Psoas muscle (tissue), 7 donors: ENCODE measurements at regions not wholly inside any gene's neighbourhood (a gene's known extent, or its start where the extent isn't known, plus 50 kb on each side); places are given as distances from the start of the nearest gene placed in this dataset.

ENCODE experiments used
- ATAC-seq, 4 donors: fragments of 200-7000 bp; cut with Tn5 transposase; one replicate each; pipeline ENCODE4 v1.9.1; 2020; ENCODE audit warnings: moderate library complexity in 3 of 4, mild to moderate bottlenecking in 2 of 4
- DNase-seq, 2 donors: peaks; one replicate each; pipeline ENCODE4 v3.0.0-alpha.2; 2020
- H3K27ac ChIP-seq: fragments of 200-600 bp; one replicate; pipeline ENCODE4 v1.8.0; 2022
- H3K27me3 ChIP-seq, 3 donors: fragments of 200-600 bp in 1 of 3; one replicate each; pipeline versions ENCODE4 v1.6.1 to v1.8.0; 2013 to 2022; ENCODE audit warnings: low read length in 2 of 3, mild to moderate bottlenecking in 2 of 3, moderate library complexity in 1 of 3; ENCODE audit not compliant: insufficient read depth in 3 of 3
- H3K36me3 ChIP-seq, 2 donors: fragments of 200-600 bp in 1 of 2; one replicate each; pipeline versions ENCODE4 v1.6.1 to v1.8.0; 2013 to 2022; ENCODE audit warnings: low read depth in 1 of 2, mild to moderate bottlenecking in 1 of 2, moderate library complexity in 1 of 2; ENCODE audit not compliant: insufficient read depth in 1 of 2
- H3K4me1 ChIP-seq: fragments of 200-600 bp; one replicate; pipeline ENCODE4 v1.8.0; 2022
- H3K4me3 ChIP-seq: fragments of 200-600 bp; one replicate; pipeline ENCODE4 v1.8.0; 2022; ENCODE audit warnings: mild to moderate bottlenecking
- H3K9me3 ChIP-seq: fragments of 200-600 bp; one replicate; pipeline ENCODE4 v1.8.0; 2022
- CTCF ChIP-seq: fragments of 200-600 bp; IDR thresholded peaks from one replicate; pipeline ENCODE4 v1.8.0; 2022; ENCODE audit warnings: antibody characterized with exemption
- whole genome bisulfite sequencing, 3 donors: extraction: QIAGEN DNeasy Blood & Tissue Kit; methylation state at CpG; one replicate each; pipeline versions ENCODE4 v1.1.6 to v1.1.7; 2013; 5-methylcytosine and 5-hydroxymethylcytosine counted together
- intact Hi-C, 2 donors: fragments of 100-400 bp; cut with DNase I; formaldehyde crosslinking; loops; one replicate each; pipeline versions ENCODE4 v1.11.0 to v1.14.2; 2022
- donor health status: healthy with polysubstance abuse.
- donor health status: DM: no; HTN: no; CAD: no; lungs with moderate emphysema.
- donor health status: Bipolar disorder and iron deficiency.
- donor health status: healthy.
- donor health status: DM: yes; HTN: yes; CAD: no.
- donor health status: DM: no; HTN: no; CAD: no.
- donor health status: DM: yes; HTN: yes; CAD: no.

- ATAC-seq (no peak), DNase-seq (no peak)
- intact Hi-C loops = no loop called here
- no peak overlapping the region for H3K27ac ChIP-seq
- no peaks in the 10 kb centered on the region for H3K36me3 ChIP-seq
- H3K9me3 ChIP-seq = peaks cover 3% of the 10 kb centered on the region
- no peaks in the 10 kb centered on the region for H3K4me1 ChIP-seq
- no peak overlapping the region for H3K4me3 ChIP-seq
- 85 to 90% (median 86%) methylated on average over 5 of the region's 5 CpGs for WGBS, 3 donors
- H3K27me3 ChIP-seq = no peaks in the 10 kb centered on the region
- TF ChIP-seq CTCF = no peak
Observed at GRCh38 chr7:153503093-153503492, 549.1 kb upstream of the DPP6 start.

GRCh38 chr7:153504288-153505075 lies 547.7 kb upstream of the DPP6 start:
- H3K4me3 ChIP-seq = no peak overlapping the region
- intact Hi-C loops = no loop called here
- DNase-seq = no peak
- ATAC-seq = no peak
- TF ChIP-seq CTCF = no peak
- no peaks in the 10 kb centered on the region for H3K4me1 ChIP-seq
- H3K36me3 ChIP-seq = no peaks in the 10 kb centered on the region
- 80 to 81% (median 81%) methylated on average over 17 of the region's 17 CpGs for WGBS, 3 donors
- H3K27ac ChIP-seq = no peak overlapping the region
- peaks cover 3% of the 10 kb centered on the region for H3K9me3 ChIP-seq
- H3K27me3 ChIP-seq = no peaks in the 10 kb centered on the region

GRCh38 chr7:153507885-153508284 lies 544.3 kb upstream of the DPP6 start:
- TF ChIP-seq CTCF = no peak
- ATAC-seq = no peak

GRCh38 chr7:153509768-153510167 lies 542.4 kb upstream of the DPP6 start:
- H3K36me3 ChIP-seq = no peaks in the 10 kb centered on the region
- TF ChIP-seq CTCF = no peak

More at GRCh38 chr7:153507885-153508284, 544.3 kb upstream of the DPP6 start:
- DNase-seq = no peak
- no peaks in the 10 kb centered on the region for H3K27me3 ChIP-seq
- H3K27ac ChIP-seq = no peak overlapping the region
- H3K9me3 ChIP-seq = no peaks in the 10 kb centered on the region
- no peaks in the 10 kb centered on the region for H3K4me1 ChIP-seq
- H3K4me3 ChIP-seq = no peak overlapping the region
- intact Hi-C loops = no loop called here
- WGBS, 3 donors = 47 to 60% (median 52%) methylated on average over 4 of the region's 4 CpGs
- no peaks in the 10 kb centered on the region for H3K36me3 ChIP-seq

GRCh38 chr7:153510674-153511073 lies 541.5 kb upstream of the DPP6 start:
- DNase-seq = no peak
- no peak for TF ChIP-seq CTCF
- Histone ChIP-seq H3K4me3 (no peak overlapping the region), H3K36me3 (no peaks in the 10 kb centered on the region), H3K27me3 (no peaks in the 10 kb centered on the region), H3K9me3 (no peaks in the 10 kb centered on the region), H3K27ac (no peak overlapping the region), H3K4me1 (no peaks in the 10 kb centered on the region)
- 80 to 85% (median 81%) methylated on average over 3 of the region's 3 CpGs for WGBS, 3 donors
- no peak for ATAC-seq
- intact Hi-C loops = no loop called here

More at GRCh38 chr7:153509768-153510167, 542.4 kb upstream of the DPP6 start:
- Histone ChIP-seq H3K4me3 (no peak overlapping the region), H3K27me3 (no peaks in the 10 kb centered on the region), H3K4me1 (no peaks in the 10 kb centered on the region), H3K27ac (no peak overlapping the region), H3K9me3 (no peaks in the 10 kb centered on the region)
- intact Hi-C loops = no loop called here
- ATAC-seq = no peak
- WGBS, 3 donors = 19 to 30% (median 24%) methylated on average over 3 of the region's 3 CpGs
- DNase-seq = no peak
